ENCODE measurements at regions not wholly inside any gene's neighbourhood (a gene's known extent, or its start where the extent isn't known, plus 50 kb on each side); places are given as distances from the start of the nearest gene placed in this dataset.
"Not testable (repeated sequence)": the region's sequence is repeated elsewhere in the genome, so short reads cannot be mapped to it uniquely, and the experiment has no call there.

GRCh38 chr5:169384661-169385060 lies 83.7 kb upstream of the SLIT3 start:
- Histone ChIP-seq H3K4me1 (ENCODE audit: insufficient read depth, insufficient read length) (no peaks in the 10 kb centered on the region), H3K9ac (ENCODE audit: insufficient read length, low read depth) (no peak overlapping the region), H3K27me3 (ENCODE audit: insufficient read depth, insufficient read length) (no peaks in the 10 kb centered on the region), H3K9me3 (ENCODE audit: insufficient read depth, low read length) (no peaks in the 10 kb centered on the region), H3K4me3 (ENCODE audit: insufficient read length, low read depth) (no peak overlapping the region), H3K36me3 (ENCODE audit: insufficient read depth, insufficient read length, low read length) (no peaks in the 10 kb centered on the region)
- TF ChIP-seq SUZ12 (IDR thresholded peaks at IDR 0.05; ENCODE audit: extremely low read depth, insufficient read depth, insufficient read length) (no peak), ZNF274 (IDR thresholded peaks at IDR 0.05; ENCODE audit: low read depth, low read length) (no peak), YY1 (IDR thresholded peaks at IDR 0.05; ENCODE audit: insufficient read depth, insufficient read length) (no peak)
- DNase-seq (ENCODE audit: low read depth, low spot score), result no peak

DNA sequence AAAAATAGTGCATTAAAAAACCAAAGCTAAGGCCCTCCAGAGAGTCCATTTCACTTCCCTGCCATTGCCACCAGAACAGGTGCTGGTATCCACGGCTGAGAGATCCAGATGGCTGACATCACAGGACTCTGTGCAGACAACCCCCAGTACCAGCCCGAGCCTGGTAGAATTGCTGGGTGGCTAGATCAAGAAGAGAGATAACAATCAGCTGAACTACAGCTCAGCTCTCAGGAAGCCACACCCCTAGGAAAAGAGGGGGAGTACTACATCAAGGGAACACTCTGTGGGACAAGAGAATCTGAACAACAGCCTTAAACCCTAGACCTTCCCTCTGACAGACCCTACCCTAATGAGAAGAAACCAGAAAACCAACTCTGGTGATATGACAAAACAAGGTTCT lies 73.8 kb upstream of the SLIT3 start:
- peaks cover 7% of the 10 kb centered on the region for H3K4me1 ChIP-seq (ENCODE audit: insufficient read depth, insufficient read length)
- H3K4me3 ChIP-seq (ENCODE audit: insufficient read length, low read depth), result no peak overlapping the region
- H3K27me3 ChIP-seq (ENCODE audit: insufficient read depth, insufficient read length), result no peaks in the 10 kb centered on the region
- H3K9me3 ChIP-seq (ENCODE audit: insufficient read depth, low read length), result no peaks in the 10 kb centered on the region
- no peaks in the 10 kb centered on the region for H3K36me3 ChIP-seq (ENCODE audit: insufficient read depth, insufficient read length, low read length)
- H3K9ac ChIP-seq (ENCODE audit: insufficient read length, low read depth), result no peak overlapping the region
- no peak for DNase-seq (ENCODE audit: low read depth, low spot score)
- no peak for TF ChIP-seq ZNF274 (IDR thresholded peaks at IDR 0.05; ENCODE audit: low read depth, low read length)

- Histone ChIP-seq H3K27me3 (ENCODE audit: insufficient read depth, insufficient read length) (no peaks in the 10 kb centered on the region), H3K9ac (ENCODE audit: insufficient read length, low read depth) (no peak overlapping the region), H3K4me3 (ENCODE audit: insufficient read length, low read depth) (no peak overlapping the region), H3K9me3 (ENCODE audit: insufficient read depth, low read length) (no peaks in the 10 kb centered on the region), H3K36me3 (ENCODE audit: insufficient read depth, insufficient read length, low read length) (no peaks in the 10 kb centered on the region), H3K4me1 (ENCODE audit: insufficient read depth, insufficient read length) (peaks cover 7% of the 10 kb centered on the region)
- no peak for DNase-seq (ENCODE audit: low read depth, low spot score)
- TF ChIP-seq ZNF274 (IDR thresholded peaks at IDR 0.05; ENCODE audit: low read depth, low read length), result no peak
- no peak for TF ChIP-seq SUZ12 (IDR thresholded peaks at IDR 0.05; ENCODE audit: extremely low read depth, insufficient read depth, insufficient read length)
- TF ChIP-seq YY1 (IDR thresholded peaks at IDR 0.05; ENCODE audit: insufficient read depth, insufficient read length), result no peak
These were observed 73.2 kb upstream of the SLIT3 start for GRCh38 chr5:169374111-169374510.

DNA sequence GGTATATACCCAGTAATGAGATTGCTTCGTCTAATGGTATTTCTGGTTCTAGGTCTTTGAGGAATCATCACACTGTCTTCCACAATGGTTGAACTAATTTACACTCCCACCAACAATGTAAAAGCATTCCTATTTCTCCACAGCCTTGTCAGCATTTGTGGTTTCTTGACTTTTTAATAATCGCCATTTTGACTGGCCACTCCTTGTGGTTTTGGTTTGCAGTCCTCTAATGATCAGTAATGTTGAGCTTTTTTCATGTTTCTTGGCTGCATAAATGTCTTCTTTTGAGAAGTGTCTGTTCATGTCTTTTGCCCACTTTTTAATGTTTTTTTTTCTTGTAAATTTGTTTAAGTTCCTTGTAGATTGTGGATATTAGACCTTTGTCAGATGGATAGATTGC lies 70.9 kb upstream of the SLIT3 start:
- H3K4me3 ChIP-seq (ENCODE audit: insufficient read length, low read depth); H3K4me1 ChIP-seq (ENCODE audit: insufficient read depth, insufficient read length); DNase-seq (ENCODE audit: low read depth, low spot score); H3K27me3 ChIP-seq (ENCODE audit: insufficient read depth, insufficient read length); H3K9me3 ChIP-seq (ENCODE audit: insufficient read depth, low read length); H3K9ac ChIP-seq (ENCODE audit: insufficient read length, low read depth); H3K36me3 ChIP-seq (ENCODE audit: insufficient read depth, insufficient read length, low read length): not testable (repeated sequence)

GRCh38 chr5:169369130-169369529 lies 68.2 kb upstream of the SLIT3 start:
- peaks cover 3% of the 10 kb centered on the region for H3K4me1 ChIP-seq (ENCODE audit: insufficient read depth, insufficient read length)
- no peak overlapping the region for H3K4me3 ChIP-seq (ENCODE audit: insufficient read length, low read depth)
- no peak overlapping the region for H3K9ac ChIP-seq (ENCODE audit: insufficient read length, low read depth)
- no peak for TF ChIP-seq YY1 (IDR thresholded peaks at IDR 0.05; ENCODE audit: insufficient read depth, insufficient read length)
- TF ChIP-seq ZNF274 (IDR thresholded peaks at IDR 0.05; ENCODE audit: low read depth, low read length), result no peak
- TF ChIP-seq SUZ12 (IDR thresholded peaks at IDR 0.05; ENCODE audit: extremely low read depth, insufficient read depth, insufficient read length), result no peak
- no peaks in the 10 kb centered on the region for H3K27me3 ChIP-seq (ENCODE audit: insufficient read depth, insufficient read length)
- no peaks in the 10 kb centered on the region for H3K36me3 ChIP-seq (ENCODE audit: insufficient read depth, insufficient read length, low read length)
- H3K9me3 ChIP-seq (ENCODE audit: insufficient read depth, low read length), result no peaks in the 10 kb centered on the region
- DNase-seq (ENCODE audit: low read depth, low spot score), result no peak

- no peaks in the 10 kb centered on the region for H3K4me1 ChIP-seq (ENCODE audit: insufficient read depth, insufficient read length)
- H3K9me3 ChIP-seq (ENCODE audit: insufficient read depth, low read length), result no peaks in the 10 kb centered on the region
- H3K36me3 ChIP-seq (ENCODE audit: insufficient read depth, insufficient read length, low read length), result no peaks in the 10 kb centered on the region
- H3K4me3 ChIP-seq (ENCODE audit: insufficient read length, low read depth), result no peak overlapping the region
- H3K27me3 ChIP-seq (ENCODE audit: insufficient read depth, insufficient read length), result no peaks in the 10 kb centered on the region
- no peak for TF ChIP-seq ZNF274 (IDR thresholded peaks at IDR 0.05; ENCODE audit: low read depth, low read length)
- no peak overlapping the region for H3K9ac ChIP-seq (ENCODE audit: insufficient read length, low read depth)
- DNase-seq (ENCODE audit: low read depth, low spot score), result no peak
These were observed 66.9 kb upstream of the SLIT3 start for GRCh38 chr5:169367861-169368260.

DNA sequence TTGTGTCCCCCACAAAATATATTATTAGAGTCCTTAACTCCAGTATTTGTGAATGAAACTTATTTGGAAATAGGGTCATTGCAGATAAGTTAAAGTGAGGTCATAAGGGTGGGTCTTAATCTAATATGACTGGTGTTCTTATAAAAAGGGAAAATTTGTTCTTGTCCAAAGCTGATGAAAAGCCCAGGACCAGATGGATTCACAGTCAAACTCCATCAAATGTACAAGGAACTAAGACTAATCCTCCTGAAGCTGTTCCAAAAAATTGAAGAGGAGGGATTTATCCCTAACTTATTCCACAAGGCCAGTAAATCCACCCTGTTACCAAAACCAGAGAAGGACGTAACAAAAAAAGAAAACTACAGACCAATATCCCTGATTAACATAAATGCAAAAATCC lies 56.4 kb upstream of the SLIT3 start:
- H3K4me1 ChIP-seq (ENCODE audit: insufficient read depth, insufficient read length), result no peaks in the 10 kb centered on the region
- H3K9ac ChIP-seq (ENCODE audit: insufficient read length, low read depth), result no peak overlapping the region
- no peaks in the 10 kb centered on the region for H3K27me3 ChIP-seq (ENCODE audit: insufficient read depth, insufficient read length)
- no peaks in the 10 kb centered on the region for H3K9me3 ChIP-seq (ENCODE audit: insufficient read depth, low read length)
- TF ChIP-seq ZNF274 (IDR thresholded peaks at IDR 0.05; ENCODE audit: low read depth, low read length), result no peak
- no peak for TF ChIP-seq SUZ12 (IDR thresholded peaks at IDR 0.05; ENCODE audit: extremely low read depth, insufficient read depth, insufficient read length)
- TF ChIP-seq YY1 (IDR thresholded peaks at IDR 0.05; ENCODE audit: insufficient read depth, insufficient read length), result no peak
- H3K36me3 ChIP-seq (ENCODE audit: insufficient read depth, insufficient read length, low read length), result no peaks in the 10 kb centered on the region
- no peak overlapping the region for H3K4me3 ChIP-seq (ENCODE audit: insufficient read length, low read depth)
- no peak for DNase-seq (ENCODE audit: low read depth, low spot score)

GRCh38 chr5:169356811-169357210 lies 55.9 kb upstream of the SLIT3 start:
- Histone ChIP-seq H3K4me3 (ENCODE audit: insufficient read length, low read depth) (no peak overlapping the region), H3K4me1 (ENCODE audit: insufficient read depth, insufficient read length) (no peaks in the 10 kb centered on the region), H3K9ac (ENCODE audit: insufficient read length, low read depth) (no peak overlapping the region), H3K27me3 (ENCODE audit: insufficient read depth, insufficient read length) (no peaks in the 10 kb centered on the region), H3K36me3 (ENCODE audit: insufficient read depth, insufficient read length, low read length) (no peaks in the 10 kb centered on the region), H3K9me3 (ENCODE audit: insufficient read depth, low read length) (no peaks in the 10 kb centered on the region)
- no peak for DNase-seq (ENCODE audit: low read depth, low spot score)
- no peak for TF ChIP-seq YY1 (IDR thresholded peaks at IDR 0.05; ENCODE audit: insufficient read depth, insufficient read length)
- TF ChIP-seq SUZ12 (IDR thresholded peaks at IDR 0.05; ENCODE audit: extremely low read depth, insufficient read depth, insufficient read length), result no peak
- no peak for TF ChIP-seq ZNF274 (IDR thresholded peaks at IDR 0.05; ENCODE audit: low read depth, low read length)

Measured in NT2/D1 (cell line).